ENCODE measurements at regions not wholly inside any gene's neighbourhood (a gene's known extent, or its start where the extent isn't known, plus 50 kb on each side); places are given as distances from the start of the nearest gene placed in this dataset.

DNA sequence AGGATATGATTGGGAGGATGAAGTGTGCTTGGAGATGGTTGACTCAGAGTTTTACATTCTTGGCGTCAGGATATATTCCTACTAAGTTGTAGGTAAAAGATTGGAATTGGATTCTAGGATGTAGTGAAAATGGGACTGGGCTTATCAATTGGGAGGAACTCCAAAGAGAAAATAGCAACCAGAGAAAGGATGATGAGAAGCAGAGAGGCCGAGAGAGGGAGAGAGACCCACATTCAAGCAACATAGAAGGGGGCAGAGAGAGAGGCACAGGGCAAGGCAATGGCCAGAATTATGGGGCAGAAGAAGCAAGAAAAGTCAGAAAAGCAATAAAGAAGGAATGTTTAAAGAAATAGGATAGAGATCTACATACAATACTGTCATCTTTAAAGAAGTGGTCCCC lies 217.9 kb upstream of the ACTBL2 start:
- no peak for DNase-seq (ENCODE audit: low spot score)

DNA sequence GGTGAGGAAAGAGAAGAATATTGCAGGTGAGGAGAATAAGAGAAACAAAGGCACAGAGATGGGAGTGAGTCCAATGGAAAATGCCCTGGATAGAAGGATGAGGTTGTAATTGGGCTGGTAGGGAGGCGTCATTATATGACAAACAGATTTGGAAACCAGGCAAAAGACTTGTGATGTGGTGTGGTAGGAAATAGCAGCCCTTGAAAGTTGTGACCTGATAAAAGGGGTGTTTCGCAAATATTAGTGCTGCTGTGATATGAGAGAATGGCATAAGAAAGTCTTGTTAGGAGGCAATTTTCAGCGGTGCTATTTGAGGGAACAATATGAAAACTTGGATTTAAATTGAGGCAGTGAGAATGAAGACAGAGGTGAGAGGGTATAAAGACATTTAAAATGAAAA lies 217.5 kb upstream of the ACTBL2 start:
- no peak for DNase-seq (ENCODE audit: low spot score)

DNA sequence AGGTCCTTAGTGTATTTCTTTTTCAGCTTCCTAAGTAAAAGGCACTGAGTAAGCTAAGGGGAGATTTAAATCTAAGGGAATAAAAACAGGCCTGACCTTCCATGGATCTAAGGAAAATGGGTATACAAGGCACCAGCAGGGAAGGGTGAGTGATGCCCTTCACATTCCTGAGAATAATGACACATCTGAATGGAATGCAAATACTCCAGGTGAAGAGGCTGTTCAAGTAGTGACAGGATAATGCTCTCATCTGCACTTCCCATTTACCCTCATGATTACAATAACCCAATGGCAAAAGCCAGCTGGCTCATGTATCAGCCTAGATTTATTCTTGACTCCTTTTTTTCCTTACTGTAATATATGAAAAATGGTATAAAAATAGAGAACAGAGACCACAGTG lies 216.2 kb upstream of the ACTBL2 start:
- DNase-seq (ENCODE audit: low spot score) = no peak

DNA sequence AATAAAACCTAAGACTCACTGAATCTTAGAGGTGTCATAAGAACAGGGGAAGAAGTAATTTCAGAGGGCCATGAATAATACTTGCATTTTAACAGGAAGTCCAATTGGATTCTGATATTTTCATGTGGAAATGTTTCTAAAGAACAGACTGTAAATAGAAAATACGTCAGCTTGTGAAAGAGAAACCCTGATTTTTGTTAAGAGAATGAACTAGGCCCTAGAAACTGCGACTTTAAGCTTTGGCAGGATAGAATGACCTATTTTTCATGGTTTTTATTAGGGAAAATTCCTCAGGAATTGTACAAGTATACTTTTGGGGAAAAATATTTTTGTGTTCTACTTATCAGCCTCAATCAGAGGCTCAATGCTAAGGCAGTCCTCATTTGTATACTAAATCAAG lies 215.5 kb upstream of the ACTBL2 start:
- no peak for DNase-seq (ENCODE audit: low spot score)

DNA sequence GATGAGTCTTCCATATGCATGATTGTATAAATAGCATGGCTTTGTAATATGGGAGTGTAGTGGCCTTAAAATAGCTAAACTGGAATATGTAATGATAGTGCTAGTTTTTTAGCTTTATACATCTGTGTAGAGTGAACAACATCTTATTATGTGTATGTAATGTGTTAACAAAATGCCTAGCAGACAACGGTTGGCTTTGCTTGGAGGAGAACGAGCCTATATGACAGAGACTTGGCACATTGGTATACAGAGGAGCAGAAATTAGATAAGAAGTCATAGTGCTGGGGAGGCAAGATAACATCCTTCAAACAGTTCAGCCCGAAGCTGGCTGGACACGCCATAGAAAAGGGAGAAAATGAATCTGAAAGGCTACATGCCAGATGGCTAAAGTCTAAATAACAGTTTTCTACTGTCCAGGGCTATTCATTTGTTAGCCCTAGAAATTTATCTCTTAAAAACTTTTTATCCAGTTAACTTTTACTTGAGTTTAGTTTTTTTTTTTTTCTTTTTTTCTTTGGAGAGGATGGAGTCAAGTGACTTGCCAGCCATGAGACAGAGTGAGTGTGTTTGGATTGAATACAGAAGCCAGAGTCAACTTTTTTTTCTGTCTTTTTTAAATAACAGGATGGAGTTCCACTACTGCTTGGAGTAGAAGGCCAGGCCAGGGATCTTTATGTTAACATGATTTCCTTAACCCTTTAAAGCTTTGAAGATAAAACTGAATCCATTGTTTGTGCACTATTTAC lies 214.4 kb upstream of the ACTBL2 start:
- no peak for DNase-seq (ENCODE audit: low spot score)

DNA sequence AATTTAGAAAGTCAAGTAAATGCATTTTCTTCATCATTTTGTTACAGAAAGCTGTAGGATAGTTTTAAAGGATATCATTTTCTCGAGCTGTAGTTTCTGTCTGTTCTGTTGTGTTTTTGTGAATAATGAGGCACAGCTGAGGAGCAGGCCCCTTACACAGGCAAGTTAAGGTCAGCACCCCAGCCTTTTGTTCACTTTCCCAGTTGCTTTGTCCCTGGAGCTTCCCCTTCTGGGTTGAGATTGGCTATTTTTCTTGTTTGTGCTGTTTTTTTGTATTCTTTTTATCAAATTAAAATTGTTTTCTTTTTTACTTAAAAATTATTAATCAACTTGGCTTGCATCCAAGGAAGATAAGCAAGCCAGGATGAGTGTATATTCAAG lies 213.8 kb upstream of the ACTBL2 start:
- no peak for DNase-seq (ENCODE audit: low spot score)

DNA sequence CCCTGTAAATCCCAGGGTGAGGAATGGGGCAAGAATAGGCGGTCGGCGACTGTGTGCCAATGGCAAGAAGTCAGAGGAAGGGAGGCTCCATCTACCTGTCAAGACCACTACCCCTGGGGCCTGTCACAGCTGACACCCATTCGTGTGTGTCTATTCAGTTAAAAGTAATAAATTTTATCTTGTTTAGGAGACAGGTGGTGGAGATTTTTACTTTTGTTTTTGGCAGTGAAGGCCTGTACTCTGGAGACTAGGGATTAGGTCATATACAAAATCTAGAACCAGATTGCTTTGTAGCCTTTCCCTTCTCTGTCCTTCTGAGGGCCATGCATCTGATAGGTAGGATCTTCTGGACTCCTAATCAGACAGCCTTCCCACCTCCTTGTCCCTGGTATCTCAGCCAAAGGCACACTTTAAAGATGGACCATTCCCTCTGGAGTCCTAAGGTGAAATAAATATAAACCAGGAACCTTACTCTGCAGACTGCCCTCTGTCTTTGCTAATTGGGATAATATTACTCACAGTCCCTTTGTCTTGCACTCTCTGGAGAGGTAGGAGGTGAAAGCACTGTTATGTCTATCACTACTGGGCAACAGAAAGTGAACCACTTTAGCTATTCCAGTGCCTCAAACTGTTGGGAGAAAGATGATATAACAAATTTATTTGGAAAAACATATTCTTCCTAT lies 213.2 kb upstream of the ACTBL2 start:
- DNase-seq (ENCODE audit: low spot score) = no peak

DNA sequence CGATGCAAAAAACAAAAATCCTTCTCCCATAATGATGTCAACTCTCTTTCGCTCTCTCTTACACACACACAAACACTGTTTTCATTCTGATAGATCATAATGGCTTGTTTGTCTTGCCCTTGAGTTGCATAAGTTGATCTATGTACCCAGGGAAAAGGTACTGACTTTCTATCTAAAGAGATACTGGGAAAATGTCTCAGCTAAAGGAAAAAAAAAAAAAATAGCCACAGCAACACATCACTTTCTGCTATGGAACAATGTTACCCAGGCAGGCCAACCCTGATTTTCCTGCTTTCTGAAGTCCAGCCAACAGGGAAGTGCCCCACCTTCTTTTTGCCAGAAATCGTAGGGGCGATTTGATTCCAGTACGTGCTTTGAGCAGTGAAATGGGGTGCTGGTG lies 212.6 kb upstream of the ACTBL2 start:
- DNase-seq (ENCODE audit: low spot score) = no peak

DNA sequence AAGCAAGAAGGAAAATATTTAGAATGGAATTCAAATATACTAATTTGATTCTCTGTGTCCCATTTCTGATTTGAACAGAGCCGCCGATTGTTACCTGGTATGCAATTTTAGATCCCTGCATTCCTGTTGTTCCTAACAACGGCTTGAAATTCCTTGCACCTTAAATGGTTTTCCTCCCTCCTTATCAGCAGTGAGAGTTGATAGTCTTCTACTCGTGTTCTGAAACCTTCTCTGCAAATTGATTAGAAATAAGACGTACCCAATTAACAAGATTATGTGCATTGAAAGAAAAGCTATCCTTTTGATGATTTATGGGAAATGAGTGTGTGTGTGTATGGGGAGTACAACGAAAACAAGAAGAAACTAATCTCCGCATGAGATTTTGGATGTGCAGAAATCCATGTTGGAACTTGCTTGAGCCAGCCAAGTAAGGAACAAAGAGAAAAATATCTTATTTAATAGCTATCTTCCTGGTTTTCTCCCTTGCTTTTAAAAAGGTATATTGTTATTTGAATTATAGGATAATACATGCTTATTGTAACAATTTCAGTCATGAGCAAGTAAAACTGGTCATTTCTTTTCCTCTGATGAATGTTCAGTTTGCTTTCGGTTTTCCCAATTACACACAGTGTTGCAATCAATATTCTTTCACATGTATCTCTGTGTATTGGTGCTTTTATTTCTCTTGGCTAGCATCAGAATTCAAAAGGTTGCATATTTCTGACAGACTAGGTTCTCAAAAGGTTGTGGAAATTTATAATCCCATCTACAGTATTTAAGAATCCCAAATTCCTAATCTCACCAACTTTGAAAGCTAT lies 211.1 kb upstream of the ACTBL2 start:
- DNase-seq (ENCODE audit: low spot score) = no peak

DNA sequence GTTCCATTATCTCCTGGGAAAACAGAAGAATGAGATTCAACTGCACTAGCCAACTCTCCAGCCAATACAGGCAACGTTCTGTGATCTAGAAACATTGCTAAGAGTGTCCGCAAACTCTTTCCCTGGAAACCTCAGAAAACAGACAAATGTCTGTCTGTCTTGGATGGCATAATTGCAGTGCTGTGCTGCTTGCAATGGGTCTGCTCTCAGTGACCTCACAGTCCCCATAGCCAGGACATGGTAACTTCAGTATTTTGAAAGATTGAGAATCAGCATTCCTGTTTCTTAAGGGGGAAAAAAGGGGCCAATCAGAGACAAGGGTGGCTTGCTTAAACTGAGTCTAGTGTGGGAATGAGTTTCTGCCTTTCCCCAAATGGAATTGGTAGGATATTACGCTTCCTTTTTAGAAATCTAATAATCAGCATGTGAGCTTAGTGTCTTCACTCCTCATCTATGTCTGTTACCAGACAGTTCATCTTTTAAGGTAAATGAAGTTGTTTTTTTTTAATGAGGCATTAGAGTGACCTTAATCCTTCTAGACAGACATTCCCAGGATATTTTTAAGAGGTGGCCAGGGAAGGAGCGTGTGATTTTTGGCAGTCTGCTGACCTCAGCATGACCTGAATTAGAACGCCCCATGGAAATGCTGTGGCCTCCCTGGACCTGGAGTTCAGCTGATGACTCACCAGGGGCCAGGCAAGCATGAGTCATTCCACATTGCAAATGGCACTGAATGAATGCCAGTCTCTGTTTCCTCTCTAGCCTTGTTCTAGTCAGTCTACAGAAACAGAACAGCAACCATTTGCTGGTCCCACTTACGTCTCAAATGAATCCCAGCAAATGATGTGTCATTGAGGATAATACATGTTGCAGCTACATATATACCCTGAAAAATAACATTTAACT lies 210.2 kb upstream of the ACTBL2 start:
- peak; percentile 51 for DNase-seq (ENCODE audit: low spot score)

DNA sequence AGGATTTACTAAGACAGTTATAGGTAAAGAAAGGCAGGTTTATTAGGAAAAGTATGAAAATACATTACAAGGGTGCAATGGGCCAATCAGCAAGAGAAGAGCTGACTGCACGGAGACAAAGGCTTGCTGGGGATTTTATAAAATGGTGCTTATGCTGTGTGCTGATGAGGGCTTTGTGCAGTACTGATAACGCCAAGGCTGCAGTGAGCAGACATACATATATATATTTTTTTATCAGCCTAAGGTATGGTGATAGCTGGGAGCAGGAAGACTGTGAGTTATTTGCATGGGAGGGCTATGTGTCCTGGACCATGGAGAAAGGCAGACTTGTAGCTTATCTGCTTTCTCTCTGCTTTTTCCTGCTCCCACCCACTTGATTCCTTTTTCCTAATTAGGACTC lies 208.1 kb upstream of the ACTBL2 start:
- DNase-seq (ENCODE audit: low spot score) = no peak

DNA sequence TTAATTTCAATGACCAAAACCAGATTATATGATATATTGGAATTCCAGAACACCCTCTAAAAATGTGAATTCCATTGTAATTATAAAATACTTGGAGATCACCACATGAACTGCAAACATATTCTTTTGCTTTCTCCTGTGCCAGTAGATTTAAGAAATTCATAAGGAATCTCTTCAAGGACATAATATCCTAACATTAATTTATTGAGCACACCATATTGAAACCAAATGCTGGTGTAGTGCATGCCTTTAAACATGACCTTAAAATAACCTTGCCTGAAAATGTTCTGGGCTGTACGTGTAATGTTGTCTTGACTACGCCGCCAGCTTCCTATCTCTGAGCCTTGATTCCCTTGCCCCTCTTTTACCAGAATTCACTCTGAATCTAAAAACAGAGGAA lies 205.0 kb upstream of the ACTBL2 start:
- DNase-seq (ENCODE audit: low spot score) = no peak

DNA sequence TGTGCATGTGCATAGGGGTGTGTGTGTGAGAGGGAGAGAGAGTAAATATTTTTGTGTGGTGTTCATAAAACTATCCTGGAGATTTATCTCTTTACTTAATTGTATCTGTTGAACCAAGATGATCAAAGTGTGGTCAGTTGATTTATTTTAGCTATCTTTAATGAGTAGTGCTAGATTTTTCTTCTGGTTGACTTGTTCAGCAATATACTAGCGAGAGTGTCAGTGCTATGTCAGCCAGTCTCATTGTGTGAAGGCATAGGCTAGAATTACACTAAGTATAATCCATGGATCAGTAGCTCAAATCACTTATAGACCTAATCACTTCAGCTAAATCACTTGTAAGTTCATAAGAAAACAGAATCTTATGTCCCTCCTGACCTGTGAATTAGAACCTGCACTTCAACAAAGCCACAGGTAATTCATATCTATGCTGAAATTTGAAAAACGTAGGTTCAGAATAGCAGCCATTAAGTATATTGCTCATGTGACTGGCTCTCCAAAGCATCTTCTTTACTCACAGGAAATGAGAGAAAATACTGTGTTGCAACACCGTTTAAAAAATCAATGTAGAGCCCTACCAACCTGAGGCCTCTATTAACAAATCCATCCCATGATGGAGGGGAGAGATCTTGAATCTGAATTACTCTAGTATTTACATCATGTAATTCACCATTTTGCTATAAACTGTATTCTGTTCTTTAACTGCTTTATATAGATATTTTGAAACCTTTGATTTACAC lies 203.1 kb upstream of the ACTBL2 start:
- DNase-seq (ENCODE audit: low spot score) = no peak

DNA sequence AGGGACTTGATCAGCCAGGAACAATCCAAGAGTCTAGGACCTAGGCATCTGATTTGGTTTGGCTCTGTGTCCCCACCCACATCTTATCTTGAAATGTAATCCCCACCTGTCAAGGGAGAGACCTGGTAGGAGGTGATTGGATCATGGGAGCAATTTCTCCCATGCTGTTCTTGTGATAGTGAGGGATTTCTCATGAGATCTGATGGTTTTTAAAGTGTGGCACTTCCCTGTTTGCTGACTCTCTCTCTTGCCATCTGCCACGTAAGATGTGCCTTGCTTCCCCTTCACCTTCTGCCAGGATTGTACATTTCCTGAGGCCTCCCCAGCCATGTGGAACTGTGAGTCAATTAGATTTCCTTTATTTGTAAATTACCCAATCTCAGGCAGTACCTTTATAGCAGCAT lies 201.7 kb upstream of the ACTBL2 start:
- DNase-seq (ENCODE audit: low spot score) = no peak

DNA sequence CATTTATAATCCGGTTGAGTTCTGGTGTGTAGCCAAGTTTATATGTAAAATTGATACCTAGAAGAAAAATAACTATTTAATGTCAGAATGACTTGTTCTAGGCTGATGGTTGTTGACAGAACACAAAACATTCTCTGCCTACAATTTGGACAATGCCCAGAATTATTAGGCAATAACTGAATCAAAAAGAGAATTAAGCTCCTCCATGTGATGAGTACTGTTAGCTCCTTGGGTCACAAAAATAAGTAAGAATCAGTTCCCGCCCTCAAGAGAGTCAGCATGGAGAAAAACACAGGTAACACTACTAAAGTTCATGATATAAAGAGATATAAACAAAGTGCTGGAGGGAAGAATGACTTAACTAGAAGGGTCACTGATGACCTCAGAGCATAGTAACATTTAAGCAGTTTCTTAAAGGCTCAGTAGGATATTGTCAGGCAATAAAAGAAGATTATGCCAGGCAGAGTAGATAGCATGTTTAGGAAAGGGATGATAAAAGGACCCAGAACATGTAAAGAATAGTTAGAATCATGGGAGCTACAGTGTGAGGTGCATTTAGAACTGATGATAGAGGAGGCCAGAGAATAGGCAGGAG lies 200.5 kb upstream of the ACTBL2 start:
- DNase-seq (ENCODE audit: low spot score) = no peak

DNA sequence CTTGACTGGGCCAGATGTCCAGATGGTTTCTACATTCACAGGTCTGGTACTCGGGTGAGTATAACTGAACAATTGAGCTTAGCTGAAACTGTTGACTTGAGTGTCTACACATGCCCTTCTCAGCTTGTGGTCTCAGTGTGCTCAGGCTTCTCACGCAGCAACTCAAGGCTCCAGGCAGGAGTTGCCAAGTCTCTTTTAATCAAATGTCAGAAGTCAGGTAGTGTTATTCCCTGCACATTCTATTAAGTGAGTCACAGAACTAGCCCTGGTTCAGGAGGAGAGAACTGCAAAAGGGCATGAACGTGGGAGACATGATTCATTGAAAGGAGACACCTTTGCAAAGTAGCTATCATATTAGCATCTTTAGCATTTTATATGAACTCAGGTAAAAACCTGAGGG lies 199.3 kb upstream of the ACTBL2 start:
- DNase-seq (ENCODE audit: low spot score) = no peak

DNA sequence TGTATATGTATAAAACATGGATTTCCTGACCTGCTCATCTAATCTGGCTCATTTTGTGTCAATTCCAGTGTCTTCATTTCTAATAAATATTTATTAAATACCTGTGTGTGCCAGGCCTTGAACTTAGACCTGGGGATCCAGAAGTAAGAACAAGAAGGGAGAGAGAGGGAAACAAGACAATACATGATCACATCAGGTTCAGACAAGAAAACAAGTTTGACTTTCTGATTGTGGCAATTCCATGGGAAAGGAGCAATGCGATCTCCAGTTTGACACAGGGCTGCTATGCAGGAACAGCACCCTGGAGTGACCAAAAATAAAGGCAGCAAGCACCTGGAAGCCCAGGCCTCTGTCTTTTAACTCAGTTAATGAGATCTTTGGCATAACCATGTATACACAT lies 198.1 kb upstream of the ACTBL2 start:
- DNase-seq (ENCODE audit: low spot score) = no peak

DNA sequence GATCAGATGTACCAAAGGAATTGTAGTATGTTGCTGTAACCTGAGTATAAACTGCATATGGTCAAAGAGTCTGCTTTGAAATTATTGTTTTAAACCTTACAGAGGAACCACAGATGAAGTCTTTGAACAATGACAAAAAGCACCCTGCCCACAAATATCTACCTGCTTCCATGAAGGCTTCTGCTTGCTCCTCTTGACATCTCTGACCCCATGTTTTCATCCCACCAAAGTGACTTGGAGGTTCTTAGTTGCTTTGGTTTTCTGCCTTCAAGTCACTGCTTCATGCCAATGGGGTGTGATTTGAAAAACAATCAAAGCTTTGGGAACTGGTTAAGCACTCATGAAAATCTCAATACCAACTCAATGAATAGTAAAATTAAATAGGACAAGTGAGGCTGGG lies 194.6 kb upstream of the ACTBL2 start:
- DNase-seq (ENCODE audit: low spot score) = no peak

DNA sequence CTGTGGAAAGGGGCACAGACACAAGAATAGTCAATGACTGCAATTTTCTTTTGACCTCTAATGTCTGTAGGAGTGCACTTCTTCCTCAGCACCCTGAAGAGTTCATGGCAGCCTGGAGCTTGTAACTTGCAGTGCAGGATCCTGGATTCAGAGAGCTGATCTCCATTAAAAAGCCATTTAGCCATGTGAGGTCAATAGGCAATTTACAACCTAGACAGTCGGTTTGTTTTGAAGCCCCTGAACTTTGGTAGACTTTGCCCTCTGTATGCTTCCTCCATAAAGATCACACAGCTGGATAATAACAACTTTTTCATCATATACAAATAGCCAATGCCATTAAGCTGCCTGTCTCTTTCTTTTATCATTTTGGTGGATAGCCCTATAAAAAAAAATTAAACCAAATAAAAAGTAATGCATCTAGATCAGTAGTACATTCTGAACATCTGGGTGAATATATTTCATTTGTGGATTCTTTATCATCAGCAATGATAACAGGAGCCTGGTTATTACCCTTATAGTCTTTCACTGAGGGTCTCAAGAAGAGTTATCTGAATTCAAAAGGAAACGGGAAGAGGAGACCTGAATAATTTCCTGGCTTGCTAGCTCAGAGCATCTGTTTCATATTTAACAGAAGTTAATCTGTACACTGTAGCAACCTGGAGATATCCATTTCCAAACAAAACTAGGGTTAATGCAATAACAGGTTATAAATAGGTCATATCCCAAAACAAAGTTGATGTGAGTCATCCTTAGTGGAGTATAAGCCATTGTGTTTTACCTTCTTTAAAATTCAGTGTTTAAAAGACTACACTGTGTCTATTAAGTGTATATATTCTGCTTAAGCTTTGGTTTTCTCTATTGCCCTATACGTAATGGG lies 193.8 kb upstream of the ACTBL2 start:
- no peak for DNase-seq (ENCODE audit: low spot score)

DNA sequence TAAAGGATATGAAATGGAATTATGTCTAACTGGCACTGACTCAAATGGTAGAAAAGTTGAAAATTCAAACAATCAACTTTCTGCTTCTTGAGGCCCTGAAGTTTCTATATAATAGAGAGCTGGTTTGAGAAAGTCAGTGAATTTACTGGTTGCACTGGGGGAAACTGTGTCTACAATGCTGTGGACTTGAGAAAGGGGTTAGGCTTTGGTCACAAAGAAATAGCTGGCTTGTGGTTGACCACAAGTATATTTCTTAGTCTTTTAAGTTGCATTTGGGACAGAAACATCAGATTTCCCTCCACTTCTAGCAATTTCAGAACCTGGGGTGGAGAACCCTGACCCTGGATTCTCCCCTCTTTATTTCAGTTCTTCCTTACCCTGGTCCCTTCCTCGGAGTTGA lies 192.6 kb upstream of the ACTBL2 start:
- no peak for DNase-seq (ENCODE audit: low spot score)
